SK-MEL-5 (cell line): ENCODE measurements at regions not wholly inside any gene's neighbourhood (a gene's known extent, or its start where the extent isn't known, plus 50 kb on each side); places are given as distances from the start of the nearest gene placed in this dataset.
"Not testable (repeated sequence)": the region's sequence is repeated elsewhere in the genome, so short reads cannot be mapped to it uniquely, and the experiment has no call there.

Experiments used
- DNase-seq: peaks from one replicate; pipeline ENCODE4 v3.0.0-alpha.2; 2016; ENCODE audit warnings: low read depth, low spot score
- in situ Hi-C: cut with HindIII; loops from 2 replicates; pipeline ENCODE4 v1.10.0; 2016; ENCODE audit warnings: low sequenced_read_pairs, high pct_unique_total_duplicates, low pct_unique_long_range_greater_than_20kb

DNA sequence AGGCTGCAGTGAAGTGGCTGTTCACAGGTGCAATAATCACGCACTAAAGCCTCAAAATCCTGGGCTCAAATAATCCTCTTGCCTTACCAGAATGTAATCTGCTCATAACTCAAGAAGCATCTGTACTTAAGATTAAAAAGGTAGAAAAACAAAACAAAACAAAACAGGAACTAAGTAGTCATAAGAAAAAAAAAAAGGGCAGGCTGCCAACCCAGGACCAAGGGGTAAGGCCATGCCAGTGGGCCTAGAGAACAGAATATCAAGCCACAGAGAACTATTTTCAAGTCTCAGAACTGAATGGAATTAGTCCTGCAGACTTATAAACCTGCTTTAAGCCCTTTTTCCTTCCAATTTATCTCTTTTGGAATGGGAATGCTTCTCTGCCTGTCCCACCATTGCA is 64.8 kb upstream of the TBC1D3K start:
- no peak for DNase-seq
- in situ Hi-C loops: no loop called here

DNA sequence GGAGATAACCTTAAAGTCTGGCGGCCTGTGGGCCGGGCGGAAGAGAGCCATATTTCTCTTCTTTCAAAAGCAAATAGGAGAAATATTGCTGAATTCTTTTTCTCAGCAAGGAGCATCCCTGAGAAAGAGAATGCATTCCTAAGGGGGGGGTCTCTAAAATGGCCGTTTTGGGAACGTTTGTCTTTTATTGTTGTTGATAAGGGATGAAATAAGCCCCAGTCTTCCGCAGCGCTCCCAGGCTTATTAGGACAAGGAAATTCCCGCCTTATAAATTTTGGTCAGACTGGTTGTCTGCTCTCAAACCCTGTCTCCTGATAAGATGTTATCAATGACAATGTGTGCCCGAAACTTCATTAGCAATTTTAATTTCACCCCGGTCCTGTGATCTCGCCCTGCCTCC is 65.8 kb upstream of the TBC1D3K start:
- in situ Hi-C loops, DNase-seq: not testable (repeated sequence)

DNA sequence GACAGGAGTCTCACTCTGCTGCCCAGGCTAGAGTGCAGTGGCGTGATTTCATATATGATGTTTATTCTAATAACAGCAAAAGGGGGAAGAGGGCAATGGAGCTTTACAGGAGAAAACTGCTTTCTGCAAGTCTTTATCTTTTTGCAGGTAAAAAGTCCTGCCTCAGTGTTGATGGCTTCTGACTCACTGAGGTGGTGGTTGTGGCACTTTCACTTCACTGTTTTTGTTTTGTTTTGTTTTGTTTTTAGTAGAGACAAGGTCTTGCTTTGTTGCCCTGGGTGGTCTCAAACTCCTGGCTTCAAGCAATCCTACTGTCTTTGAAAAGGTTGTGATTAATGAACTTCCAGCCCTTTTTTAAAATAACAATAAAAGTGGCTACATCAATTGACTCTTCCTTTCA is 68.0 kb upstream of the TBC1D3K start:
- no peak for DNase-seq
- in situ Hi-C loops: no loop called here

DNA sequence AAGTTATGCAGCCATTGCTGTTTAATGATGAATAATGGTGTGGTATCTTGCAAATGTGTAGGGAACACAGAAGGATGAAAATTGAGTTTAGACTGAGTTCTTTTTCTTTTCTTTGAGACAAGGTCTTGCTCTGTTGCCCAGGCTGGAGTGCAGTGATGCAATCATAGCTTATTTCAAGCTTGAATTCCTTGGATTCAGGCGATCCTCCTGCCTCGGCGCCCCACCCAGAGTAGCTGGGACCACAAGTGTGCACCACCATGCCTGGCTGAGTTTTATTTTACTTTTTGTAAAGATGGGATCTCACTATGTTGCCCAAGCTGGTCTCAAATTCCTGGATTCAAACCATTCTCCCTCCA is 74.6 kb upstream of the TBC1D3K start:
- DNase-seq: no peak
- in situ Hi-C loops: no loop called here

DNA sequence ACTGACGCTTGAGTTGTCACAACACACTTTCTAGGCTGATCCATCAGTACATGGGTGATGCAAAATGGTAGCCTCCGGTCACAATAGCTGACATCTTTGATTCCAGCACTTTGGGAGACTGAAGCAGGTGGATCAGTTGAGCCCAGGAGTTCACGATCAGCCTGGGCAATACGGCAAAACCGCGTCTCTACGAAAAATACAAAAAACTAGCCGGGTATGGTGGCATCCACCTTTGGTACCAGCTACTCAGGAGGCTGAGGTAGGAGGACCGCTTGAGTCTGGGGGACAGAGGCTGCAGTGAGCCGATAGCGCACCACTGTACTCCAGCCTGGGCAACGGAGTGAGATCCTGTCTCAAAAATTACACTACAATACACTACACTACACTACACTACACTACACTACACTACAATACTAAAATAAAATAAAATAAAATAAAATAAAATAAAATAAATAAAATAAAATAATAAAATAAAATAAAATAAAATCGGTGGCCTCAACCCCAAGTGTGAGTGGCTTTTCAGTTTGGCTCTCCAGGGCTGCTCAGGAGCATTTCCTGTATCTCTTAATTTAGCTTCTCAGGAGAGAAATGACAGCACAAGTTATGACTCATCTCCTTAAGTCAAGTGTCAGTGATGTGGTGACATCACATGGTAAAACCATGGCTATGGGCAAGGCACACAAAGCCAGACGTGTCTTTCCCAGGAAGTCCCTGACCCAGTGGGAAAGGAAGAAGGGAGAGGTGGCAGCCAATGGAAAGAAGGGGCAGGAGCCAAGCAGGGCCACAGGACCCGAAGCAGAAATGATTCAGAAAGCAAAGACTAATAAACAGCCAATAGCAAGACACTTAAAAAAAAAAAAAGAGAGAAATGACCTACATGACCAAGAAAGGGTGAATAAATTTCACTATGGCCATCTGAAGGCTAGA is 75.3 kb upstream of the TBC1D3K start:
- in situ Hi-C loops: no loop called here

DNA sequence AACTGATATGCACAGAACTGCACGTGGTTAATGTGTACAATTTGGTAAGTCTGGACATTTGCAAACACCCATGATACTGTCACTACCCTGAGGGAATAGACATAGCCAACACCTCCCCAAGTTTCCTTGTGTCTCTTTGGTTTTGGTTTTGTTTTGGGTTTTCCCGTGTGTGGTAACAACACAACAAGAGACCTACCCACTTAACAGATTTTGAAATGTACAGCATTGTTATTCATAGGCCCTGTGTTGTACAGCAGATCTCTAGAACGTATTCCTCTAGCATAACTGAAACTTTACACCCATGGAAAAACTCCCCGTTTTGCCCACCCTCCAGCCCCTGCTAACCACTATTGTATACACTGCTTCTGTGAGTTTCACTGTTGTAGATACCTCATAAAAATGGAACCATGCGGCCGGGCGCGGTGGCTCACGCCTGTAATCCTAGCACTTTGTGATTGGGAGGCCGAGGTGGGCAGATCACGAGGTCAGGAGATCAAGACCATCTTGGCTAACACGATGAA is 76.3 kb upstream of the TBC1D3K start:
- in situ Hi-C loops: no loop called here
- DNase-seq: no peak

More for the DNA sequence above, 75.3 kb upstream of the TBC1D3K start:
- peak; percentile 94 for DNase-seq

DNA sequence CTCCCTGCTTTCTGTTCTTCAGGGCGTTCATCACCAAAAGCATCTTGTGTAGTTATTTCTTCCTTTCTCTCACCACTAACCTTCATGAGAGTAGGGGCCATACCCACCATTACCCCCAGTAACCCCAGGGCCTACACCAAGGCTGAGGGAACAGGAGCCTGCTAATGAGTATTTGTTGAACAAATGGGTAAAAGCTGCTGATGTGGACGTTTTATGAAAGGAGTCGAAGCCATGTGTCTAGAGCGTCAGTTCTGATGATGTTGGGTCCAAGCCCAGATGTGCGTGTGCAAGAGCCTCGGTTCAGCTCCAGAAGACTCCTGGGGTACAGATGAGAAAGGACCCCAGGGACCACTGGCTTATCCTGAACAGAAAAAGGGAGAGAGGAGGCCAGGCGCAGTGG is 77.1 kb upstream of the TBC1D3K start:
- DNase-seq: no peak
- in situ Hi-C loops: no loop called here

DNA sequence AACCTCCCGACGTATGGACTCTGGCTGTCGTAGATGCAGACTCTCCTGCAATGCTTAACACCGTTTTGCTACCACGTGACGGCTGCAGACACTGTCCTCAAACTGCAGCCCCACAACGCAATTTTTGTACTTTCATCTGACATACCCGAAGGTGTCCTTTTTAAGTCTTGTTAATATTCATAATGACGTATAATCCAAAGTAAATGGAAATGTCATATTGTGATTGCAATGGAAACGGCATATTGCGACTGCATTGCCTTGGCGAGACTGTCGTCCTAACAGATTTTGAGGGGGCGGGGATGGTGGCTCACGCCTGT is 79.3 kb upstream of the TBC1D3K start:
- in situ Hi-C loops: no loop called here
- DNase-seq: no peak

DNA sequence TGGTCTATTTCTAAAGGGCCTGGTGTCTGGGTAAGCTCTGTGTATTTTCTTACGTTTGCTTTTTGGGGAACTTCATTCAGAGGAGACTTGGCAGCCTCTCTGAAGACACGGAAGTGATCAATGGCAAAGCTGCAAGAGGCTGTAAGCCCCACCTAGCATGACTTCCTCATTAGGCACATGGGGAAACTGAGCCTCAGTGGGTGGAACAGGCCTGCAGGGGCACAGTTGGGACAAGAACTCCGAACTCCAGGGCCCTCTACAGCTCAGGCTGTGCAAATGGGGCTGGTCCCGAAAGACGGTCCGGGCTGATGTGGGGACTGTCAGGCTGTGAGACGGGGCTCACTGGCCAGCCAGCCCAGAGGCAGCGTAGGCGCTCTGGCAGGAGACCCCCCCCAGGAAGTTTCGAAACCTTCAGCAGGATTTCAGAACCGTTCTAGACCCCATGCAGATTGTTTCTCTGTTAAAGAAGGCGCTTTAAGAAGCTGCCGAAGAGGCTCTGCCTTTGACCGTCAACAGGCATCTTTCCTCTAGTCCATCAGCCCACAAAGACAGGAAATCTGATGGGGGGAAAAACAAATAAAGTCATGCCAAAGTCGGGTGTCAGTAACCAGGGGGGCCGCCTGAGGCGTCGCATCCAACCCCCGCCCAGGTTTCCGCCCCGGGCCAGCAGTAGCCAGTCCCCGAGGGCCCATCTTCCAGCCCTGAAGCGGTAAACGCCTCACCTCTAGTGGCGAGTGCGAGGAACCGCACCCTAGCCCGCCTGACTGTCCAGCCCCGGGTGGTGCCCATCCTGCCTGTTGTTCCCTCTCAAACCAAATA is 79.8 kb upstream of the TBC1D3K start:
- in situ Hi-C loops: no loop called here
- no peak for DNase-seq

DNA sequence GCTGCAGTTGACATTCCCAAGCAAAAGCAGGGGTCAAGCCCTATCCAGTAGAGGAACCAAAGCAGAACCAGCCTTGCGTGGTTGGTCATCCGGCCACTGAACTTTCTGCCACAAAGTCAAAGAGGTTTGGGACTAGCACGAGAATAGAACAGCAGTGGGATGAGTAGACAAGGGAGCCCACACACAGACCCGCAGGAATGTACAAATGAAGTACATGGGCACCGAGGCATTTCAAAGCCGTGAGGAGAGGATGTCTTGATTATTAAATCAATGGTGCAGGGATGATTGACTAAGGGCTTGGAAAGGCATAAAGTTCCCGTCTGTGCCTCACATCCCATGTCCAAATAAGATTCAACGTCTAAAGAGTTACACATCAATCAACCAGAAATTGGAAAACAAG is 81.8 kb upstream of the TBC1D3K start:
- no peak for DNase-seq

DNA sequence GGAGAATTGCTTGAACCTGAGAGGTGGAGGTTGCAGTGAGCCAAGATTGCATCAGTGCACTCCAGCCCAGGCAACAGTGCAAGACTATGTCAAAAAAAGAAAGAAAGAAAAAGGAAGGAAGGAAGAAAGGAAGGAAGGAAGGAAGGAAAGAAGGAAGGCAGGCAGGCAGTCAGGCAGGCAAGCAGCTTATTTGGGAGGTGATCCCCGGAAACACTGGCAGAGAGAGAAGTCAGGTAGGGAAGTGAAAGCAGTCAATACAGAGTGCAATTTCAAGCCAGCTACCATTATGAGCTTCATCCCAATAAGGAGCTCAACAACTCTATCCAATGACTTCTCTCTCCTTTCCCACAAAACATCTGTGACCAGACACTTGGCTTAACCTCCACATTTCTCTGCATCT is 83.0 kb upstream of the TBC1D3K start:
- in situ Hi-C loops: no loop called here

More for the DNA sequence above, 81.8 kb upstream of the TBC1D3K start:
- in situ Hi-C loops: no loop called here

DNA sequence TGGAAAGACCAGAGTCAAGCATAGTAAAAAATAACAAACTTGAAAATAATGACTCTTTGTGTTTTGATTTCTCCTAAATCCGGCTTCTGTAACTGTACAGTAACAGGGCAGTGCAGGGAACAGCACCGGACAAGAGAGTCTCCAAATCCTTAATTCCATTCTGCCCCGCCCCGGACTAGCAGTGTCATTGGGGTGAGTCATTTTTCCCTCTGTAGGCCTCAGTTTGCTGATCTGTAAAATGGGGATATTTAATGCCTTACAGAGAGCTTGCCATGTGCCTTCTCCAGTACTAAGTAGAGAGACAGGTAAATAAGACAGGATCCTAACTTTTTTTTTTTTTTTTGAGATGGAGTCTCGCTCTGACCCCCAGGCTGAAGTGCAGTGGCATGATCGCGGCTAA is 83.6 kb upstream of the TBC1D3K start:
- in situ Hi-C loops: no loop called here
- DNase-seq: no peak

More for the DNA sequence above, 83.0 kb upstream of the TBC1D3K start:
- DNase-seq: no peak

DNA sequence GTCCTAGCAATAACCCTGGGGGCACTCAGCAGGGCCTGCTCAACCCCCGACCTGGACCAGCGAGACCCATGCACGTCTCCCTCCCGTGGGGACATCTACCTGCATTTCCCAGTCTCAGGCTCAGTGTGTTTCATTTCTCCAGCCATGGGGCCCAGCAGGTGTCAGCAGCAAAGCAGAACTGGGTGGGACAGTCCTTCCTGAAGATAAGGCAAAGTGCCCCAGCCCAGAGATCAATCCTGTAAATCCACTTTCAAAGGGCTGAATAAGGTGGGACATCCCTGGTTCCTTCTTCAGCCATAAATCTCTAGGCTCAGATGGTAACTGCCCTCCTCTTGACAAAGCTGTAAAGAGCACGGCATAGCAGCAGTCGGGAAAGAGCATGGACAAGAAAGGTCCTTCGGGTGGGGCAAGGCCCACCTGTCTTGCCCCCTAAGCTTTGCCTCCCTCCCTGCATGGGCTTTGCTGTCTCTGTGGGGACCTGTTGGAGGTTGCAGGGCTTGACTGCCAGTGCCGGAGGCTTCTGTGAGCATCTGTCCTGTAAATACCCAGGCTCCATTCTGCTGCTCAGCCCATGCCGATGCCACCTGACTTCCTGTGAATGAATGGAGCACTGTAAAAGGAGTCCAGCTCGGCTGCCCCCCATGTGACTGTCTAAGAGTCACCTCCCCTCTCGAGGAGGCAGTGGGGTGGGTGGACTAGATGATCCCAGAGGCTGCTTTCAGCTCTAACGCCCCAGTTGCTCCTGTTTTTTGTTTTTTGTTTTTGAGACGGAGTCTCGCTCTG is 84.8 kb upstream of the TBC1D3K start:
- in situ Hi-C loops: no loop called here
- no peak for DNase-seq

DNA sequence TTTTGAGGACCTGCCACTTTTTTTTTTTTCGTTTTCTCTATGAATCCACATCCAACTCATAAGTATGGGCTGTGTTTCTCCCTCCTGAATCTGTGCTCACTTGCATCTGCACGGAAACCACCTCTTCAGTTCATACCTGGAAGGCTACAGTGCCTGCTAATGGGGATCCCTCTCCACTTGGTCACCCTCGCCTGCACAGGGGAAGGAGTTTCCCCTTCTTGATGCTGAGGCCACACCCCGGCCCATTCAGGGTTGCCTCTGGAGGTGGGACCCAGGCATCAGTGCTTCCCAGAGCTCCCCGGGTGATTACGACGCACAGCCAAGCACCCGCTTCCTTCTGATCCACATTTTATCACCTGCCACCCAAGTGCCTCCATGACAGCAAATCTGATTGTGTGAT is 85.9 kb upstream of the TBC1D3K start:
- no peak for DNase-seq
- in situ Hi-C loops: no loop called here

DNA sequence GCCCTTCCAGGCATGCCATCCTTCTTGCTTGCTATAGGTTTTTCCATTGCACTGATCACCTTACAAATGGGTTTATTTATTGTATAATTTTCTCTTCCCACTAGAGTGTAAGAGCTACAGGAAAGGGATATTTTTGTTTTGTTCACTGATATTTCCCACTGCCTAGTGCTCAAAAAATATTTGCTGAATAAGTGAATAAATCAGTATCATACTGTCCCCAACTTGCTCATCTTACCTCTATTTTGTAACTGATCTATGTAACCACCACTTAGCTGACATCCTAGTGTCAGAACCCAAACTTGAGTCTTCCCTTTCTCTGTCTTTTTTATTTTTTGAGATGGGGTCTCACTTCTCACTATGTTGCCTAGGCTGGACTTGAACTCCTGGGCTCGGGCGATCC is 87.6 kb upstream of the TBC1D3K start:
- in situ Hi-C loops: no loop called here
- no peak for DNase-seq

DNA sequence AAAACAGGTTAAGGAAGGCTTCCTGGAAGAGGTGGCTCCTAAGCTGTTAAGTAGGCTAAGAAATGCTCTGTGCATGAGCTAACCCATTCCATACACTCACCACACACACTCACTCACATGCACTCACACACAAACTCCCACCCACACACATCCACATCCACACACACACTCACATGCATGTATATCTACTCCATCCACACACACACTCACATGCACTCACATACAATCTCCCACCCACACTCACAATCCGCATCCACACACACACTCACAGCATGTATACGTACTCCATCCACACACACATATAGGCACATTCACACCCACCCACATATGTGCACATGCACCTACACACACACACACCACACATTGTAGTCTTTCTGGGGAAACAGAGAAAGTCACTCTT is 89.3 kb upstream of the HNF1B start:
- no peak for DNase-seq

DNA sequence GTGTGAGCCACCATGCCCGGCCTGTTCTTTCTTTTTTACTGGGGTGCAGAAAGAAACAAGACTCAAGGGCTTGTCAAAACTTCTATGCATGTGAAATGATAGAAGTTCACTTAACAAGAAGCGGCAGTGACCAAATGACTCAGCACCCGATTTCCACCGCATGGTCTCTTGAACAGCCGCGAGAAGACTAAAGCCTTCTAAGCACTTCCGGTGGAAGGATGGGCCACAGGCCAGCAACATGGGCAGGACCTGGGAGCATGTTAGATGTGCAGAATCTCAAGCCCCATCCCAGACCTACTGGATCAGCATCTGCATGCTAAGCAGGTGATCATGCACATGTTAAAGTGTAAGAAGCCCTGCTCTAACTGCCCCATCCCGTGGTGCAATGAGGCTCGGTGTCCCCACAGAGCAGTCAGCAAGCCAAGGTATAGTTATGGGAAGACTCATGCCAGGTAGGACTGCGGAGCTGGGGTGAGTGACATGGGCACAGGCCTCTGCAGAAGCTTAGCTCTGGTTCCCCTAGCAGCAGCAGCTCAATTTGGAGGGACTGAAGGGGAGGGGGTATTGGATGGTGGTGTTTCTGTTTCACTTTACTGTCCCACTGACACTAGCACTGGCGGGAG is 88.5 kb upstream of the HNF1B start:
- in situ Hi-C loops: no loop called here
- DNase-seq: no peak

More for the DNA sequence above, 89.3 kb upstream of the HNF1B start:
- in situ Hi-C loops: no loop called here

DNA sequence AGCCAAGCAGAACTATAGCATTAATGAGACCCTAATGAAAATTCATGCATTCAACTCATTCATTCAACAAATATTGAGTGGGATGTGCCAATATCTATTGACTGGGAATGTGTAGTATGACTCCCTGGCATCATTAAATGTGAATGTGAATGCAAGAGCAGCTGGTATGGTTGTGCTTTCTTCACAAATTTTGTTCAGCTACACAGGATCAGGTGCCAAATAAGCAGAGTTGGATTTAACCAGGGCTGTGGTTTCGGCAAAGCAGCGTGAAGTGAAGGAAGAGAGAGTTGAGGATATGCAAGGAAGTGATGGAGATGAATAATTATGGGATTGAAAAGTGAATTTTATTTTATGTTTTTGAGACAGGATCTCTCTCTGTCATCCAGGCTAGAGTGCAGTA is 87.1 kb upstream of the HNF1B start:
- DNase-seq: no peak
- in situ Hi-C loops: no loop called here
